ENCODE measurements at regions not wholly inside any gene's neighbourhood (a gene's known extent, or its start where the extent isn't known, plus 50 kb on each side); places are given as distances from the start of the nearest gene placed in this dataset.

- H3K27me3 Mint-ChIP-seq (ENCODE audit: low read depth), result no peaks in the 10 kb centered on the region
- H3K9me3 Mint-ChIP-seq, result no peaks in the 10 kb centered on the region
- peaks cover 8% of the 10 kb centered on the region for H3K4me1 Mint-ChIP-seq
- TF ChIP-seq RORB (CRISPR knock-in tag; IDR thresholded peaks at IDR 0.05) (no peak), NFE2L1 (CRISPR knock-in tag; IDR thresholded peaks at IDR 0.05) (no peak)
- no peaks in the 10 kb centered on the region for H3K36me3 Mint-ChIP-seq
- ATAC-seq (no peak), DNase-seq (ENCODE audit: low spot score) (no peak)
- no peak overlapping the region for H3K4me3 Mint-ChIP-seq
- H3K27ac Mint-ChIP-seq, result no peak overlapping the region
- ChIA-PET POLR2A (interaction anchor here (0.6 kb wide), 1 partner anchor 49 kb away, joined by 3 read pairs; no protein-coding TSS in a partner anchor), CTCF (no interaction called here)
Measured at GRCh38 chr15:69608661-69609060, 156.0 kb downstream of the RPLP1 start.

- no peak for DNase-seq (ENCODE audit: low spot score)
- Mint-ChIP-seq H3K36me3 (no peaks in the 10 kb centered on the region), H3K4me1 (peaks cover 3% of the 10 kb centered on the region), H3K27ac (no peak overlapping the region), H3K9me3 (no peaks in the 10 kb centered on the region), H3K27me3 (ENCODE audit: low read depth) (no peaks in the 10 kb centered on the region), H3K4me3 (no peak overlapping the region)
- ATAC-seq, result no peak
- ChIA-PET POLR2A (interaction anchor here (0.6 kb wide), 1 partner anchor 49 kb away, joined by 3 read pairs; no protein-coding TSS in a partner anchor), CTCF (no interaction called here)
- TF ChIP-seq ETV6 (CRISPR knock-in tag; IDR thresholded peaks at IDR 0.05) (no peak), ZNF232 (CRISPR knock-in tag; IDR thresholded peaks at IDR 0.05) (no peak), TEAD1 (CRISPR knock-in tag; IDR thresholded peaks at IDR 0.05) (no peak), AFF4 (CRISPR knock-in tag; IDR thresholded peaks at IDR 0.05; ENCODE audit: borderline replicate concordance) (no peak), KAT7 (CRISPR knock-in tag; IDR thresholded peaks at IDR 0.05; ENCODE audit: borderline replicate concordance) (no peak), ZNF425 (CRISPR knock-in tag; conservative IDR thresholded peaks at IDR 0.05) (no peak), USF2 (CRISPR knock-in tag; IDR thresholded peaks at IDR 0.05) (no peak), MAX (CRISPR knock-in tag; IDR thresholded peaks at IDR 0.05) (no peak), ZNF219 (CRISPR knock-in tag; IDR thresholded peaks at IDR 0.05; ENCODE audit: borderline replicate concordance) (no peak), NR2C2 (CRISPR knock-in tag; IDR thresholded peaks at IDR 0.05) (no peak)
Measured at GRCh38 chr15:69609176-69609575, 156.6 kb downstream of the RPLP1 start.

- ChIA-PET POLR2A (no interaction called here), CTCF (no interaction called here)
- ATAC-seq (no peak), DNase-seq (ENCODE audit: low spot score) (no peak)
- no peak overlapping the region for H3K4me3 Mint-ChIP-seq
- H3K9me3 Mint-ChIP-seq, result no peaks in the 10 kb centered on the region
- H3K27me3 Mint-ChIP-seq (ENCODE audit: low read depth), result no peaks in the 10 kb centered on the region
- H3K4me1 Mint-ChIP-seq, result no peaks in the 10 kb centered on the region
- H3K27ac Mint-ChIP-seq, result no peak overlapping the region
- no peaks in the 10 kb centered on the region for H3K36me3 Mint-ChIP-seq
- TF ChIP-seq EMX1 (CRISPR knock-in tag; IDR thresholded peaks at IDR 0.05) (no peak), CTCF (IDR thresholded peaks at IDR 0.05) (no peak), AFF4 (CRISPR knock-in tag; IDR thresholded peaks at IDR 0.05; ENCODE audit: borderline replicate concordance) (no peak), E2F1 (CRISPR knock-in tag; IDR thresholded peaks at IDR 0.05) (no peak), ZNF512 (CRISPR knock-in tag; IDR thresholded peaks at IDR 0.05; ENCODE audit: borderline replicate concordance) (no peak), NFE2L1 (CRISPR knock-in tag; IDR thresholded peaks at IDR 0.05) (no peak), SMAD4 (CRISPR knock-in tag; IDR thresholded peaks at IDR 0.05) (no peak)
Measured at GRCh38 chr15:69609776-69610175, 157.2 kb downstream of the RPLP1 start.

Measured in WTC11 (cell line).